AG04450 (cell line): ENCODE measurements at regions not wholly inside any gene's neighbourhood (a gene's known extent, or its start where the extent isn't known, plus 50 kb on each side); places are given as distances from the start of the nearest gene placed in this dataset.

Source experiments
- CTCF ChIA-PET: fragments of 300-600, 350-600 bp; formaldehyde crosslinking; extraction: SDS; loops from one replicate; lab custom pipeline; 2022; ENCODE audit warnings: antibody characterized with exemption, inconsistent platforms; lab: Charles Lee
- POLR2A ChIA-PET: fragments of 350-600 bp; formaldehyde crosslinking; extraction: SDS; loops from one replicate; lab custom pipeline; 2021; ENCODE audit warnings: antibody characterized with exemption, inconsistent platforms; lab: Yijun Ruan, JAX
- DNase-seq: peaks from one replicate; pipeline ENCODE4 v3.0.0-alpha.2; 2011; ENCODE audit warnings: low read depth, low spot score
- H3K27ac ChIP-seq: one replicate; pipeline ENCODE4 v1.5.1; 2012; ENCODE audit warnings: low read depth, low read length, control low read depth
- H3K27me3 ChIP-seq: one replicate; pipeline ENCODE4 v1.6.0; 2012; ENCODE audit warnings: low read length; ENCODE audit not compliant: control insufficient read depth, insufficient read depth
- H3K4me3 ChIP-seq: 2 replicates; pipeline ENCODE4 v1.5.1; 2011; ENCODE audit warnings: mild to moderate bottlenecking, low read depth, low read length, control low read depth
- H3K9me3 ChIP-seq: 2 replicates; pipeline ENCODE4 v1.5.1; 2012; ENCODE audit warnings: low read length; ENCODE audit not compliant: control insufficient read depth, insufficient read depth
- TF ChIP-seq, protein P1 (sequence below): IDR thresholded peaks from 2 replicates; pipeline ENCODE4 v1.5.1; 2011; ENCODE audit warnings: low read depth, low read length, control low read depth, inconsistent platforms

- Histone ChIP-seq H3K27me3 (no peaks in the 10 kb centered on the region), H3K27ac (no peak overlapping the region), H3K9me3 (no peaks in the 10 kb centered on the region), H3K4me3 (no peak overlapping the region)
- DNase-seq = no peak
- ChIA-PET POLR2A (no interaction called here), CTCF (no interaction called here)
- TF ChIP-seq, protein P1, sequence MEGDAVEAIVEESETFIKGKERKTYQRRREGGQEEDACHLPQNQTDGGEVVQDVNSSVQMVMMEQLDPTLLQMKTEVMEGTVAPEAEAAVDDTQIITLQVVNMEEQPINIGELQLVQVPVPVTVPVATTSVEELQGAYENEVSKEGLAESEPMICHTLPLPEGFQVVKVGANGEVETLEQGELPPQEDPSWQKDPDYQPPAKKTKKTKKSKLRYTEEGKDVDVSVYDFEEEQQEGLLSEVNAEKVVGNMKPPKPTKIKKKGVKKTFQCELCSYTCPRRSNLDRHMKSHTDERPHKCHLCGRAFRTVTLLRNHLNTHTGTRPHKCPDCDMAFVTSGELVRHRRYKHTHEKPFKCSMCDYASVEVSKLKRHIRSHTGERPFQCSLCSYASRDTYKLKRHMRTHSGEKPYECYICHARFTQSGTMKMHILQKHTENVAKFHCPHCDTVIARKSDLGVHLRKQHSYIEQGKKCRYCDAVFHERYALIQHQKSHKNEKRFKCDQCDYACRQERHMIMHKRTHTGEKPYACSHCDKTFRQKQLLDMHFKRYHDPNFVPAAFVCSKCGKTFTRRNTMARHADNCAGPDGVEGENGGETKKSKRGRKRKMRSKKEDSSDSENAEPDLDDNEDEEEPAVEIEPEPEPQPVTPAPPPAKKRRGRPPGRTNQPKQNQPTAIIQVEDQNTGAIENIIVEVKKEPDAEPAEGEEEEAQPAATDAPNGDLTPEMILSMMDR = no peak
Observed at GRCh38 chr12:28110329-28110728, 79.9 kb upstream of the CCDC91 start.

DNA sequence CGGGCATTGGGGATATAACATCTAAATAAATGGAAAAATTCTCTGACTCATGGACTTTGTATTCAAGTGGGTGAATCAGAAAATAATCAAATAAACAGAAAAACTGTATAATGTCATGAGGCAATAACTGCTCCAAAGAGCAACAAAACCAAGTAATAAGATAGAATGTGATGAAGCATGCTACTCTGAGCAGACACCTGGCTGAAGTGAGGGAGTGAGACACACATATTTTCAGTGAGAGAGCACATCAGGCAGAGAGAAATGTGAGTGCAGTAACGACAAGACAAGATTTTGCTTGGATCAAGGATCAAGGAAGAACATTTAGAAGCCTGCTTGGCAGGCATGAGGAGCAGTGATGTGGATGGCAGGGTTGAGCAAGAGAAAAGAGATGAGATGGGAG, 75.8 kb upstream of the CCDC91 start:
- Histone ChIP-seq H3K9me3 (no peaks in the 10 kb centered on the region), H3K27me3 (no peaks in the 10 kb centered on the region), H3K27ac (no peak overlapping the region), H3K4me3 (no peak overlapping the region)
- DNase-seq = no peak
- ChIA-PET CTCF (no interaction called here), POLR2A (no interaction called here)
- TF ChIP-seq, protein P1 = no peak

DNA sequence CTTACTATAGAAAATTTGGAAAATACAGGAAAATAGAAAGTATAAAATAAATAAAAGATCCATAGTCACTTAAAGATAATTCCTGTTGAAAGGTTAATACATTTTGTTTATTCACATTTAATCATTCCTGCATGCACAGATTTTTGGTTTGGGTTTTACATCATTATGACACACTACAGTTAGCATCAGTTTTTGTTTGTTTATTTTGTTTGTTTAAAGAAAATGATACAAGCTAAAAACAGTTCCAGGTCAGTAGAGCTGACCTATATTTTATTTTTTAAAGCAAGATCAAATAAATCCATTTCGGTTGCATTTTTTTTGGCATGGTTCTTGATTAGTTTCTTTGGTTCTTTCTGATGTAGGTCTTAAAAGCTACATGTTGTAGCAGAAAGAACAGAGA, 68.8 kb upstream of the CCDC91 start:
- ChIA-PET CTCF (no interaction called here), POLR2A (no interaction called here)
- TF ChIP-seq, protein P1 = no peak
- H3K27ac ChIP-seq = no peak overlapping the region
- no peak for DNase-seq
- H3K9me3 ChIP-seq = no peaks in the 10 kb centered on the region
- no peak overlapping the region for H3K4me3 ChIP-seq
- H3K27me3 ChIP-seq = no peaks in the 10 kb centered on the region

DNA sequence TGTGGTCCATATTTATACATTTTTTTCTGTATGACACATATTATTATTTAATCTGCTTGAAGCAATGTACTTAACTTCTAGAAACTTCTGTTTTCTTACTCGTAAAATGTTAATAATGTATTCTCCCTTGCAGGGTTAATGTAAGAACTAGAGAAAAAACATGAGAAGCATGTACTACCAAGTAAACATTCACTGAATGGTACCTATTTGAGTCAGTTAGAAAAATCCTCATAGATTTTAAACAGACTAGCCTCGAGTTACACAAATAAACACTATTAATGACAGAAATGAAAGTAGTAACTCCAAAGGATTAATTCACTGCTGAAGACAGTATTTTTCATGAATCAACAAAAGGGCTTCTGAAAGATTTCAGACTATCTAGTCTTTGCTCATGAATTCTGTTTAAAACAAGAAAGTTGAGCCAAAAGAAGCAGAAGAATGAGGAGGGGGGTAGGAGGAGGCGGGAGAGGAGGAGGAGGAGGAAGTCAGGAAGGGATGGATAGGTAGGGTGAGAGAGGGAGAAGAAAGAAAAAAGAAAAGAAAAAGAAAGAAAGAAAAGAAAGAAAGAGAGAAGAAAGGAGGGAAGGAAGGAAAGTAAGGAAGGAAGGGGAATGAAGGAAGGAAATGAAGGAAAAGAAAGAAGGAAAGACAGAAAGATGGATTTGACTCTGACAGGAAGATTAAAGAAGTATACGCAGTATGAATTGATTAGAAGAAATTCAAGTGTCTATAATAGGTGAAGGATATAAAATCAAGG, 68.2 kb upstream of the CCDC91 start:
- TF ChIP-seq, protein P1 = no peak
- POLR2A ChIA-PET = no interaction called here
- no peak overlapping the region for H3K27ac ChIP-seq
- H3K4me3 ChIP-seq = no peak overlapping the region
- no peaks in the 10 kb centered on the region for H3K9me3 ChIP-seq
- CTCF ChIA-PET = no interaction called here
- DNase-seq = no peak
- no peaks in the 10 kb centered on the region for H3K27me3 ChIP-seq

DNA sequence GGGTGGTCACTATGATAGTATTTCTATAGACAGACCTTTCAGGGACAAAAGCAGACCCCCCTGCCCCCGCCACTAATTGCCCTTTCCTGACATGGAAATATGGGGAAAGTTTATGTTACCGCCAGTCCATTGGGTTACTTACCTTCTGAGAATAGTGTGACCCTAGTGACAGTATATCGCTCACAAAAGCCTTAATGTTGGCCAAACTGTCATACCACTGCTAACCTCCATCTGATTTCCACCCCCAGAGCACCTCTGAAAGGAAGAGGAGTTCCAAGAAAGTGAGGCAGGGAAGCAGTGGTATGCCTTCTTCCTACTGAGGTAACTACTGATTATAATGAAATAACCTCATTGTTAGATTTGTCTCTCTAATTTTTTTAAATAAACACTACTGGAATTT, 67.5 kb upstream of the CCDC91 start:
- Histone ChIP-seq H3K4me3 (no peak overlapping the region), H3K27ac (no peak overlapping the region), H3K9me3 (no peaks in the 10 kb centered on the region), H3K27me3 (no peaks in the 10 kb centered on the region)
- TF ChIP-seq, protein P1 = no peak
- ChIA-PET POLR2A (no interaction called here), CTCF (no interaction called here)
- DNase-seq = no peak
